Retinal pigment epithelial cell (primary cell): ENCODE measurements at regions not wholly inside any gene's neighbourhood (a gene's known extent, or its start where the extent isn't known, plus 50 kb on each side); places are given as distances from the start of the nearest gene placed in this dataset.
A peak's percentile ranks its signal among the peaks of the same experiment; 100 is the strongest.

Experiments
- DNase-seq: peaks from one replicate; pipeline ENCODE4 v3.0.0-alpha.2; 2010; ENCODE audit warnings: low read depth
- H3K4me3 ChIP-seq: 2 replicates; pipeline ENCODE4 v1.5.1; 2011; ENCODE audit warnings: mild to moderate bottlenecking, low read length, control low read depth, moderate library complexity
- TF ChIP-seq, protein P1 (sequence below): conservative IDR thresholded peaks from 2 replicates; pipeline ENCODE4 v1.5.1; 2011; ENCODE audit warnings: low read depth, low read length, control low read depth, inconsistent platforms

GRCh38 chr1:88149686-88150085 lies 534.4 kb upstream of the PKN2 start:
- DNase-seq, result no peak
- TF ChIP-seq, protein P1, sequence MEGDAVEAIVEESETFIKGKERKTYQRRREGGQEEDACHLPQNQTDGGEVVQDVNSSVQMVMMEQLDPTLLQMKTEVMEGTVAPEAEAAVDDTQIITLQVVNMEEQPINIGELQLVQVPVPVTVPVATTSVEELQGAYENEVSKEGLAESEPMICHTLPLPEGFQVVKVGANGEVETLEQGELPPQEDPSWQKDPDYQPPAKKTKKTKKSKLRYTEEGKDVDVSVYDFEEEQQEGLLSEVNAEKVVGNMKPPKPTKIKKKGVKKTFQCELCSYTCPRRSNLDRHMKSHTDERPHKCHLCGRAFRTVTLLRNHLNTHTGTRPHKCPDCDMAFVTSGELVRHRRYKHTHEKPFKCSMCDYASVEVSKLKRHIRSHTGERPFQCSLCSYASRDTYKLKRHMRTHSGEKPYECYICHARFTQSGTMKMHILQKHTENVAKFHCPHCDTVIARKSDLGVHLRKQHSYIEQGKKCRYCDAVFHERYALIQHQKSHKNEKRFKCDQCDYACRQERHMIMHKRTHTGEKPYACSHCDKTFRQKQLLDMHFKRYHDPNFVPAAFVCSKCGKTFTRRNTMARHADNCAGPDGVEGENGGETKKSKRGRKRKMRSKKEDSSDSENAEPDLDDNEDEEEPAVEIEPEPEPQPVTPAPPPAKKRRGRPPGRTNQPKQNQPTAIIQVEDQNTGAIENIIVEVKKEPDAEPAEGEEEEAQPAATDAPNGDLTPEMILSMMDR, result no peak
- H3K4me3 ChIP-seq, result no peak overlapping the region

DNA sequence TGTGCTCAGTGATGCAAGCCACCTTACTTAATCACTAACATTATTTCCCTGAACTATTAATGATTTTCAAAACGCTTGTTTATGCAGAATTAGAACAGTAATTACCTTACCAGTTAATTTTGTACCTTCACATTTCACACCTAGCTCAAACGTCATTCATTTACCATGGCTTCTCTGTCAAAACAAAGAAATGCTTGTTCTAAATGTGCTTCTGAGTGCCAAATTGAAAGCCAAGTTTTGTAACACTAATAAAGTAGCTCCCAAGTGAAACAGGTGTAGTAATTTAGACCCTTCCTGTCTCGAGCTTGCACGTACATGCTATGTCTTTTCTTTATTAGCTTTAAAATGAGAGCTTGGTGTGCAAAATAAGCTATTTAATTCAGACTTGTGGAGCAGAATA lies 533.7 kb upstream of the PKN2 start:
- H3K4me3 ChIP-seq, result no peak overlapping the region
- TF ChIP-seq, protein P1, result no peak
- DNase-seq, result peak; percentile 21

DNA sequence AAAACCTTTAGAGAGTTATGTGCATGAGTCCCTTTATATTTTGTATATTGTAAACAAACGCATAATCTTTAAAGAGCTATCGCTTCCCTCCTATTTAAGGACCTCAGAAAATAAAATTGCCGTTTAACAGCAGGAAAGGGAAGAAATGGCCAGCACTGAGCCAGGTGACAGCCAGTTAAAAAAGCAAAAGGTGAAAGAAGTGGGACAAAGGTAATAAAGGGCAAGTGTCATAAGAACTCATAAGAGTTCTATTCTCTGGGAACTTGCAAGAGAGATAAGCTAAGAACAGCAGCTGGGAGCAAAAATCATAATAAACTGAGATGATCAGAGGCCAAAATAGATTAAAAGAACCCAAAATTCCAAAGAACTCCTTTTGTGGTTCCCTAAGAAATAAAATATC lies 520.9 kb upstream of the PKN2 start:
- no peak overlapping the region for H3K4me3 ChIP-seq
- TF ChIP-seq, protein P1, result no peak
- DNase-seq, result no peak

DNA sequence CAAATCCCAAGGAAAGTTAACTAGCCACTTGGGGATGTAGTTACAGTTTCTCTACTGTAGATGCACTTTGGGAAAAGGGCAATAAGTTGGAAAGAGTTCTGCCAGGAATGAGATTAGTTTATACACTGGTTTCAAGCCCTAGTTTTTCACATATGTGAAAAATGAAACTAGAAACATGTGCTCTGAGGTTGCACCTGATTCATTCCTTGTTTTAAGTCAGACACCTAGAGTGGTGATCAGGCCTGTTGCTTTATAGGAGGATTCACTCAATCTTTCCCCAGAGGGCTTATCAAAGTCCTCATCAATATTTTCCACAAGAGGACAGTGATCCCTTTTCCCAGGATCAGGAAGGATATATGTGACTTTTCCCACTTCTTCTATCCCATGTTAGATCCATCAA lies 515.9 kb upstream of the PKN2 start:
- H3K4me3 ChIP-seq, result no peak overlapping the region
- TF ChIP-seq, protein P1, result no peak
- no peak for DNase-seq

DNA sequence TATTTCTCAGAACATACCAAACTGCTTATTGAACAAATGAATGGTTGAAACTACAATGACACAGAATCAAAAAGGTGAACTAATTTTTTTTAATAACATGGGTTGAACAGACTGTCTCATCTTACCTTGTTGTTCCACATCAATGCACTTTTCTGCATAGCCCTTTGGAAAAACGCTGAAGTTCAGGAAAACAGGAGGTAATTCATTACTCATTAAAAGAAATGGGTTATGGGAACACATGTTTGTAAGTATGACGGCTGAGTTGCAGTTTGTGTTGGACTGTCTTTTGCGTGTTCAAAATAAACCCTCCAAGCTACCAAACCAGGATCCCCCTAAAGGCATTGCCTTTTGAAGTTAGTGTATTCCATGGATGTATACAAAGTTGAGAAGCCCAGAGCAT lies 514.9 kb upstream of the PKN2 start:
- TF ChIP-seq, protein P1, result no peak
- H3K4me3 ChIP-seq, result no peak overlapping the region
- no peak for DNase-seq

GRCh38 chr1:88169939-88170338 lies 514.1 kb upstream of the PKN2 start:
- DNase-seq, result no peak
- no peak overlapping the region for H3K4me3 ChIP-seq
- TF ChIP-seq, protein P1, result no peak

- no peak for DNase-seq
- TF ChIP-seq, protein P1, result no peak
- H3K4me3 ChIP-seq, result no peak overlapping the region
Observed at GRCh38 chr1:88175120-88175630, 508.9 kb upstream of the PKN2 start.
